Chondrocyte (in vitro differentiated cells): ENCODE measurements at regions not wholly inside any gene's neighbourhood (a gene's known extent, or its start where the extent isn't known, plus 50 kb on each side); places are given as distances from the start of the nearest gene placed in this dataset.

Experiments
- DNase-seq: peaks from one replicate; pipeline ENCODE4 v3.0.0; 2021; ENCODE audit warnings: mixed read lengths, low spot score
- H3K27ac Mint-ChIP-seq: one replicate; pipeline ENCODE4 v1.8.0; 2021; ENCODE audit warnings: mild to moderate bottlenecking, moderate library complexity, mixed read lengths; ENCODE audit not compliant: unreplicated experiment
- H3K27me3 Mint-ChIP-seq: 2 replicates; pipeline ENCODE4 v1.8.0; 2021; ENCODE audit warnings: low read depth, mixed read lengths
- H3K36me3 Mint-ChIP-seq: 2 replicates; pipeline ENCODE4 v1.8.0; 2021; ENCODE audit warnings: low read depth, mixed read lengths
- H3K4me1 Mint-ChIP-seq: 2 replicates; pipeline ENCODE4 v1.8.0; 2021; ENCODE audit warnings: low read depth, mild to moderate bottlenecking, mixed read lengths
- H3K4me3 Mint-ChIP-seq: one replicate; pipeline ENCODE4 v1.8.0; 2021; ENCODE audit warnings: mild to moderate bottlenecking, moderate library complexity, mixed read lengths; ENCODE audit not compliant: unreplicated experiment
- H3K9me3 Mint-ChIP-seq: 2 replicates; pipeline ENCODE4 v1.8.0; 2021; ENCODE audit warnings: low read depth, mixed read lengths
- TF ChIP-seq, protein P1 (sequence below): fragments of 200-600 bp; sonication (generic); IDR thresholded peaks from 2 replicates; pipeline ENCODE4 v1.5.0; 2021; ENCODE audit warnings: antibody characterized with exemption, mild to moderate bottlenecking, moderate library complexity

DNA sequence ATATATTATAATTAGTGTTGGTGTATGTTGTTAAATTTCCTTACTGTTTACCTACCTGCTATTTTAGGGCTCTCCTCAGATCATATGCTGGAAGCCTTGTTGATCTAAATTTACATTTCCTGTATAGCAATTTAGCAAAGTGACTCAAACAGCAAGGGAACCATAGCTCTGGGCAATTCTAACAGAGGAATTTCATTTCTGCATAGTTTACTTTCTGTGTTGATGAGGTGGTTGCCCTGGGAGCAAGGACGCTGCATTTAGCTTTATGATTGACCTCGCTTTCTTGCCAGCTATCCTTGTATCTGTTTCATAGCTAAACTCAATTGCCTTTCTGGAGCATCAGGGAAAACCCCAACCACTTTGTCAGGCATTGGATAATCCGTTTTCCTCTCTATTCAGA lies 810.8 kb downstream of the GRIK2 start:
- peaks cover 15% of the 10 kb centered on the region for H3K9me3 Mint-ChIP-seq
- no peak overlapping the region for H3K27ac Mint-ChIP-seq
- no peaks in the 10 kb centered on the region for H3K36me3 Mint-ChIP-seq
- no peaks in the 10 kb centered on the region for H3K4me1 Mint-ChIP-seq
- H3K4me3 Mint-ChIP-seq: no peak overlapping the region
- TF ChIP-seq, protein P1, sequence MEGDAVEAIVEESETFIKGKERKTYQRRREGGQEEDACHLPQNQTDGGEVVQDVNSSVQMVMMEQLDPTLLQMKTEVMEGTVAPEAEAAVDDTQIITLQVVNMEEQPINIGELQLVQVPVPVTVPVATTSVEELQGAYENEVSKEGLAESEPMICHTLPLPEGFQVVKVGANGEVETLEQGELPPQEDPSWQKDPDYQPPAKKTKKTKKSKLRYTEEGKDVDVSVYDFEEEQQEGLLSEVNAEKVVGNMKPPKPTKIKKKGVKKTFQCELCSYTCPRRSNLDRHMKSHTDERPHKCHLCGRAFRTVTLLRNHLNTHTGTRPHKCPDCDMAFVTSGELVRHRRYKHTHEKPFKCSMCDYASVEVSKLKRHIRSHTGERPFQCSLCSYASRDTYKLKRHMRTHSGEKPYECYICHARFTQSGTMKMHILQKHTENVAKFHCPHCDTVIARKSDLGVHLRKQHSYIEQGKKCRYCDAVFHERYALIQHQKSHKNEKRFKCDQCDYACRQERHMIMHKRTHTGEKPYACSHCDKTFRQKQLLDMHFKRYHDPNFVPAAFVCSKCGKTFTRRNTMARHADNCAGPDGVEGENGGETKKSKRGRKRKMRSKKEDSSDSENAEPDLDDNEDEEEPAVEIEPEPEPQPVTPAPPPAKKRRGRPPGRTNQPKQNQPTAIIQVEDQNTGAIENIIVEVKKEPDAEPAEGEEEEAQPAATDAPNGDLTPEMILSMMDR: no peak
- H3K27me3 Mint-ChIP-seq: no peaks in the 10 kb centered on the region
- DNase-seq: no peak

DNA sequence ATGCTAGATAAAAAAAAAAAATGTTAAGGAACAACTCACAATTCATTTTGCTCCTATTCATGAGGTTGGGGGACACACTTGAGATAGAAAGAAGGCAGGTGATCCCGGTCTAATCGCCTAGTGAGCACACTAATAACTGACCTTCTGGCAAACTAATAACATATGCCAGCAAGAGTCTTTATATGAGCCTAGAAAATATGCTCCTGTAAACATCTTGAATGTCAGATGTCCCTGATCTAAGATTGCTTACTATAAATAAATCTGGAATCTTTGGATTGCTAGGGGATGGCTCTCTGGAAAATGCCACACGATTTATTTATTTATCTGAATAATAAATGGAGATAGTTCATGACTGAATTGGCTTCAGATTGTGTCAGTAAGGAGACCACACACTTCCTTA lies 821.9 kb downstream of the GRIK2 start:
- H3K36me3 Mint-ChIP-seq: no peaks in the 10 kb centered on the region
- TF ChIP-seq, protein P1: no peak
- H3K27ac Mint-ChIP-seq: no peak overlapping the region
- no peaks in the 10 kb centered on the region for H3K27me3 Mint-ChIP-seq
- no peak overlapping the region for H3K4me3 Mint-ChIP-seq
- H3K9me3 Mint-ChIP-seq: no peaks in the 10 kb centered on the region
- no peaks in the 10 kb centered on the region for H3K4me1 Mint-ChIP-seq
- no peak for DNase-seq

DNA sequence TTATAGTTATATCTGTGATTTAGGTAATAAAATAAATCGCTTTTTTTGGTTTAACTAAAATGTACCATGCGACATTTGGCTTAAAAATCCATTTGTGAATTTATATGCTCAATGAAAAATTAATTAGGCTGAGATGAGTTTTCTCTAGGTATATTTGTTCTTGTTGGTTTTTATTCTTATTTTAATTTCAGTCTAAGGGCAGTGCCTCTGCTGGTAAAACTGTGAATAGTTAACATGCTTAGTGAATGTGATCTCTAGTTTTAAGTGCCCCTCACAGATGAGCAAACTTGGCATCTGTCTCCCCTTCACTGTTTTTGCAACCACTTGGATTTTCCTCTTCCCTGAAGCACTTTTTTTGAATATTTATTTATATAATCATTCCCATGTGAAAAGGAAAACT lies 822.7 kb downstream of the GRIK2 start:
- TF ChIP-seq, protein P1: peak; percentile 51
- Mint-ChIP-seq H3K27me3 (no peaks in the 10 kb centered on the region), H3K9me3 (no peaks in the 10 kb centered on the region), H3K27ac (no peak overlapping the region), H3K4me3 (no peak overlapping the region), H3K36me3 (no peaks in the 10 kb centered on the region), H3K4me1 (no peaks in the 10 kb centered on the region)
- DNase-seq: no peak

DNA sequence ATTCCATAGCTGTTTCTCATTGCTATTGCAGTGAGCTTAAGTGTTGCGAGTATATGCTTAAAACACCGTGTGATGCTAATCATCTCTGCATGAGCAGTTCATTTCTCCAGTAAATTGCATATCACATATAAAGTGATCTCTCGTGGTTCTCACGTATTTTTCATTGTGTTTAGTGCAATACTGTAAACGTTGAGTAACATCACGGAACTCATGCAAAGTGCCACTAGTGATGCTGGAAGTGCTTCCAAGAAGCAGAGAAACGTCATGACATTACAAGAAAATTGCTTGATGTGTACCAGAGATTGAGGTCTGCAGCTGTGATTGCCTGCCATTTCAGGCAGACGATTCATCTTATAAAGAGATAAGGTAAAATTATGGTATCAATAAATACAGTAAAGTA lies 830.4 kb downstream of the GRIK2 start:
- Mint-ChIP-seq H3K27me3 (no peaks in the 10 kb centered on the region), H3K4me3 (no peak overlapping the region), H3K27ac (no peak overlapping the region), H3K9me3 (no peaks in the 10 kb centered on the region), H3K36me3 (no peaks in the 10 kb centered on the region), H3K4me1 (no peaks in the 10 kb centered on the region)
- TF ChIP-seq, protein P1: no peak
- no peak for DNase-seq

DNA sequence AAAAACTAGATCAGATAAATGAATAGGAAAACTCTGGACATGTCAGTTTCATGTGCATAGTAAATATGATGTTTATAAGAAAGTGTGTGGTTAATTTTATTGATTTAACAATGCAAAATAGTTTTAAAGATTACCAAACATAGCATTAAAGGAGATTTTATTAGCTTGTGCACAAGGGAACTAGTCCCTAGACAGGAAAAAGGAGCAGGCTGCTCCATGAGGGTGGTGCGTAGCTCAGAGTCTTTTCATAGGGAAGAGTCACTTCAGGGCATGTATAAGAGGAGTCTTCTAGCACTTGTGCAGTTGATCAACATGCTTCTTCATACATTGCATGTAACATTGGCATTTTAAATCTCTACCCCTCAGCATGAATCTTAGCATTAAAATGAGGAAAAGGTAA lies 835.8 kb downstream of the GRIK2 start:
- Mint-ChIP-seq H3K4me1 (no peaks in the 10 kb centered on the region), H3K27ac (no peak overlapping the region), H3K27me3 (no peaks in the 10 kb centered on the region), H3K4me3 (no peak overlapping the region), H3K36me3 (no peaks in the 10 kb centered on the region), H3K9me3 (peaks cover 7% of the 10 kb centered on the region)
- no peak for DNase-seq
- TF ChIP-seq, protein P1: no peak
